Iris pigment epithelial cell (primary cell): ENCODE measurements at regions not wholly inside any gene's neighbourhood (a gene's known extent, or its start where the extent isn't known, plus 50 kb on each side); places are given as distances from the start of the nearest gene placed in this dataset.

Source experiments
- DNase-seq: peaks from one replicate; pipeline ENCODE4 v3.0.0-alpha.2; 2011; ENCODE audit warnings: low read depth

DNA sequence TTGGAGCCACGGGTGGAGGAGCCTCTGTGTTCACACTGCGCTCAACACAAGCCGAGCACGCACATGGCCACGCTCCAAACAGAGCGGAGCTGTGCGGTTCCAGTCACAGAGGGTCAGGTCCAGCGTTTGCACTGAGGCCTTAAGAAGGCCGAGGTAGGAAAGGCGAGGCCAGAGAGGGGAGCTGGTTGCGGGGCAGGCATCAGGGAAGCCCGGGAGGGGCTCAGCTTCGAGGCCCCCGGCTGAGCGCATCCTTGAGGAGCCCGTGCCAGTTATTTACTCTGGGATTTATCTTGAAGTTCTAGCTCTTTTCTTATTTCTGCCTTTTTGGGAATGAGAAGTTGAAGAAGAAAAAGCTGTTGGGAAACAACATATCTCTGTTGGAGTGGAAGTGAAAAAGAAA is 140.8 kb downstream of the IRX1 start:
- no peak for DNase-seq

DNA sequence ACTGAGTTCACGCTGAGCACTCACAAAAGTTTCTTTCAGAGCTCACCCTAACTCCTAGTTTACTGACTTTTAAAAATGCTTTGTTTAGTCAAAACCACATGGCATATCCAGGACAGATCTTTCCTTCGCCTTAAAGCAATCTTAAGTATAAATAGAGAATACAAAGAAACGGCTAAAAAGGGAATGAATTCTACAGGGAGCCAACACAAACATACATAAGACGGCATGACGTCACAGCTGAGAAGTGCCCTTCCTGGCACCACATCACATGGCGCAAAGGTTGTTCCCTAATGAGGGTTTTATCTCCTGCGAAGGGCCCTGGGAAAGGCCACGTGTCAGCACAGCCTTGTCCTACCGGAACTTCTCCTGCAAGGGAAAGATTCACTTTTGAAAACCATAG is 141.3 kb downstream of the IRX1 start:
- DNase-seq: no peak

DNA sequence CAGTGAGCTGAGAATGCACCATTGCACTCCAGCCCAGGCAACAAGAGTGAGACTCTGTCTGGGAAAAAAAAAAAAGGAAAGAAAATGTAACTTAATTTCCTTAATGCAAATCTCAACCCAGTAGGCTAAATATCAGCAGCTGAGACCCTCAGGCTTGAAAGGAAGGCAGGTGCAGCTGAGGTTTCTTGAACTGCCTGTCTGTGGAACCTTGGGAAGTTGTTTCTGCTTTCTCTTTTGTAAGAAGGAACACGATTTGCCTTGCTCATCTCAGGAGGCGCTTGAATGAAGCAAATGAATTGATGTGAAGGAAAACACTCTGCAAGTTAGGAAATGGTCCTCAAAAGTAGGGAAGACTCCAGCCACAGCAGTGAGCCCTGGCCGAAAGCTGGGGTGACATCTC is 143.3 kb downstream of the IRX1 start:
- DNase-seq: no peak

DNA sequence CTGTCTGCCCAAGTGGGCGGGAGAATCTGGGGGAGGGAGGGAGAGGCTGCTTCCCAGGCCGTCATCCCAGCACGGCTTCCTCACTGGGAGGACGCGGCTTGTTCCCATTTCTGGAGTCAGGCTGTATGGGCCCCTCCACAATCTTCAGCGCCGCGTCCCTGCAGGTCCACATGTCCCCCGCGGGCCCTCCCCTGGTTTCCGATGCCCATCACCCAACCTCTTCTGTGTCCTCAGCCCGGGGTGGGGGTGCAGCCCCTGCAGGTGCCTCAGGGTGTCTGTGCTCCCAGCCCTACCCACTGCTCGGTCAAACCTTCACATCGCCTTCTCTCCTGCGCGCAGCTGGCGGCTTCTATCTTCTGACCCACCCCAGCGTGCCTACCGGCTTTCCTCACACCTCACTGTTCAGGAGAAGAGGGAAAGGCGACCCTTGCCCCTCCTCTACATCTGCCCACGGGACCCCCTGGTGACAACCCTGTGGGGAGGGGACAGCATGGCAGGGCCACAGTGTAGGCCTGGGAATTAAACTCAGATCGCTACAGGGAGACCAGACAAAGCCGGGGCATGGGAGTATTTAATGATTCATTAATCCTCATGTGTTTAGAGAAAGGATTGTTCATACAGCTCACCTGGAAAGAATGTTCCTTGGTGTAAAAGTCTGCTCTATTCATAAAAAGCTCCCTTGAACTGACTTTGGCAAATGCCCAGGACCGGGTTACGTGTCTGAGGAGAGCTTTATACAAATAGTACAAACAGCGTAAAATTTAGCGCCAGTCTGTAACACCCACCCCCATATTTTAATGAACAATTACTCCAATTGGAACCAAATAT is 145.1 kb downstream of the IRX1 start:
- no peak for DNase-seq

DNA sequence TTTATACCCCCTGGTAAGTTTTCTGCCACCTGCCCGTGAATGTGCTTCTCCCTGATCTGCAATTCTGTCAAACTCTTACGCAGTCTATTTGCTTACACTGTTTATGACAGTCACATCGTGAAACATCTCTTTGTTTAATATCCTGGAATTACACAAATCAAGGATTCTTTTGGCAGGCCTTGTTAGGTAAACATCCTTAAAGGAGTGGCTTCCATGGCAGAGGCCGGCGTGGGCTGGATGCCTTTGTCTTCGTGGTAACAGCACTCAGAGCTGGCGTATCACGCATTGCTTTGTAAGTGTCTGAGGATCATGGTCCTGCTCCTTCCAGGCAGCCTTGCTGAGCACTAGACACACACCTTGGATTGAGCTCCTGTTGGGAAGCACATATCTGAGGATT is 145.7 kb downstream of the IRX1 start:
- DNase-seq: no peak

DNA sequence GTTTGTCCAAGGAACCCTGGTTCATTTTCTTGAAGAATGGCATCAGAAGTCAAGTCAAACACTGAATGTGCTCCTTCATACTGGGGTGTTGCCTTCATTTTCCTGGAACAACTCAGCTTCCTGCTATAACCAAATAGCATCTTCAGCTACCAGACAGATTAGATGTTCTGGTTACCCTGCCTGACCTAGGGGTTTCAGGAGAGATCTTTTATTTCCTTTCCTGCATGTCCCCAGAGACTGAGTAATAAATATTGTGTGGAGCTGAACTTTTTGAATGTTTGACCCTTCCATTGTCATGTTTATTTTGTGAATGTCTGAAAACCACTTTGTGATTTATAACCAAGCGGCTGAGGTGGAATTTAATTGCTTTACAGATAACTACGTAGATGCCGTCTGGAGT is 147.1 kb downstream of the IRX1 start:
- no peak for DNase-seq

DNA sequence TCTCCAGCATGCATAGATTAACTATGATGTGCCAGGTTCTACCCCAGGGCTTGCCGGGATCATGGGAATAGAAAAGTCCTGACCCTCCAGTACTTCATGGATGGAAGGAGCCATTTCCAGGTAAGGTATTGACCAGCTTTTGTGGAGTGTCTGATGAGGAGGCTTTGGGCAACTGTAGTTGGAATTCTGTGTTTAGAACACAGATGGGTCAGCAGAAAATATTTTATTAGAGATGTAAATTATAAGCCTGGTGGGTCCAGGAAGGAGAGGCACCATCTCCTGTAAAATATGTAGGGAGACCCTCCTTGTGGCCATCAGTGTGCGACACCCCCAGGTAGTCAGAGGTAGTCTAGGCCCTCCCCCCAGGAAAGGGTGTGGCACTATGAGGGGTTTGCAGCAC is 156.2 kb downstream of the IRX1 start:
- DNase-seq: no peak

DNA sequence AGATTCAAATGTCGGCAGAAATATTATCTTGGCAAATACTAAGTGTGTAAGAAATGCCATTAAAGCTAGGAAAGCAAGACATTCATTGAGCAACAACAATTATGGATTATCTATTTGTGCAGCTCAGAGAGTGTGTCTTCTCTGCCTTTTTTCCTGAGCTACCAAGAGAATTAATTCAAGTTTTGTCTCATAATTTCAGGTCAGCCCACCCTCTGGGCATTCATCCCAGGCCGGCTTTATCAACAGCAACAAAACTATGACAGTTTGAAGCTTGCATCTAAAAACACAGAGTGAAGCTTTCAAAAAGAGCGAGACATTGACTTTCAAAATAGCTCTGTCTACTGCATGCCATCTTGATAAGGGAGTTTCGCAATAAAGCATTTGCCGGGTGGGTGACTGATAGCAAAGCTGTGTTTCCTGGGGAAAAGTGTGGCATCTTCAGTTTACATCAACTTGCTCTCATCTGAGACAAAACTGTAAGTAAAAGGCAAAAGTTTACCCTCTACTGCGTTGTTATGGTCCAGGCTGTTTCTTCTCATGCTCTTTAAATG is 182.4 kb downstream of the IRX1 start:
- DNase-seq: no peak

DNA sequence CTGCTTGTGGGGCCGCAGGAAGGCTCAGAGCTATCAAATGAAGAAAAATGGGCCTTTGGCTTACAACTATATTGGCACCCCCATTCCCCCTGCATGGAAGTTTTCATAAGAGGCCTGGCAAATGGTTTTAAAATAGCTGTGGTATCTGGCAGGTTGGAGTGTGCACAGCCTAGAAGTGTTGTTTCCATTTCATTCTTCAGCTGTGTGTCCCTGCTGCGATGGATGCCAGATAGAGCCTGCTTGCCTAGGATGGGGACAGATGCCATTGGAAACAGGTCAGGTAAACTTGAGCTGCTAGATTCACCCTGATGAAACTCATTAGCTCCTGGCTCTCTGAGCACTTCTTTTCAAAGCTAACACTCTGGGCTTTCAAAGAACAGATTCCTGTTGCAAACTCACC is 183.3 kb downstream of the IRX1 start:
- DNase-seq: no peak

DNA sequence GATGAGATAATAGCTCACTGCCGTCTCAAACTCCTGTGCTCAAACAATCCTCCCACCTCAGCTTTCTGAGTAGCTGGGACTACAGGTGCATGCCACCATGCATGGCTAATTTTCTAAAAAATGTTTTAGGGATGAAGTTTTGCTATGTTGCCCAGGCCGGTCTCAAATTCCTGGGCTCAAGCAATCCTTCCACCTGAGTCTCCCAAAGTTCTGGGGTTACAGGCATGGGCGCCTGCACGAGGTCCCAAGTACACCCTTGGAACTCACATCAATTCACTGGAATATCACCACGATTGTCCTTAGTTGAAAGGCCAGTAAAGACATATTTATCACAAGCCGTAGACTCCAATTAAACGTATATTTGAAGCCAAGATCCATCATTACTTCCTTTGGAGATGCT is 184.6 kb downstream of the IRX1 start:
- DNase-seq: no peak

DNA sequence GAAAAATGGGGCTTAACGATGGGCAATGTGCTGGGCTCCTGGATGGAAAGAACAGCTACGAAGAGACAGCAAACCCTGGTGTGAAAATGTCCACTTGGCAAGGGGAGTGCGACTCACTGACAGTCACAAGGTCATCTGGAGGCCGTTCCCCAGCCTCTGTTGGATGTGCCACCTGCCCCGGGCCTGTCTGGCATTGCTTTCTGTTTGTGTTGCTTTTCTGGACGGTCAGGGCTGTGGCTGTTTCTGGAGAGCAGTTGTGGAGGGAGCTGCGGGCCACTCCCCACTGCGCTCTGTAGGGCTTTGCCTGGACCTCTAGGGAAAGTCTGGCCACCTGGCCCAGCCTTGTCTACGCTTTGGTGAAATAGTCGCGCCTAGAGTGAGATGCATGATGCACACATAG is 185.3 kb downstream of the IRX1 start:
- DNase-seq: no peak

DNA sequence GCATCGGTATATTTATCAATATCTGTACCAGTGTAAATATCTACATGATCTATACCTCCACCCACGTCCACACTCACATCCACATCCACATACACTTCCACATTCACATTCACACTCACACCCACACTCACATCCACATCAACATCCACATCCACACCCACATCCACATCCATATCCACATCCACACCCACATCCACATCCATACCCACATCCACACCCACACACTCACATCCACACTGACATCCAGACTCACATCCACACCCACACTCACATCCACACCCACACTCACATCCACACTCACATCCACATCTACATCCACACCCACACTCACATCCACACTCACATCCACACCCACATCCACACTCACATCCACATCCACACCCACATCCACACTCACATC is 189.2 kb downstream of the IRX1 start:
- no peak for DNase-seq

DNA sequence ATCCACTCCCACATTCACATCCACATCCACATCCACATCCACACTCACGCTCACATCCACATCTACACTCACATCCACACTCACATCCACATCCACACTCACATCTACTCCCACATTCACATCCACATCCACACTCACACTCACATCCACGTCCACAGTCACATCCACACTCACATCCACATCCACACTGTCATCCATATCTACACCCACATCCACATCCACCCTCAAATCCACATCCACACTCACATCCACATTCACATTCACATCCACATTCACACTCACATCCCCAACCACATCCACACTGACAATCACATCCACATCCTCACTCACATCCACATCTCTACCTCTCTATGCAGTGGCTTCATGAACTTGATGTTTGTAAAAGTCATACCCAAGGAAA is 190.5 kb downstream of the IRX1 start:
- no peak for DNase-seq

DNA sequence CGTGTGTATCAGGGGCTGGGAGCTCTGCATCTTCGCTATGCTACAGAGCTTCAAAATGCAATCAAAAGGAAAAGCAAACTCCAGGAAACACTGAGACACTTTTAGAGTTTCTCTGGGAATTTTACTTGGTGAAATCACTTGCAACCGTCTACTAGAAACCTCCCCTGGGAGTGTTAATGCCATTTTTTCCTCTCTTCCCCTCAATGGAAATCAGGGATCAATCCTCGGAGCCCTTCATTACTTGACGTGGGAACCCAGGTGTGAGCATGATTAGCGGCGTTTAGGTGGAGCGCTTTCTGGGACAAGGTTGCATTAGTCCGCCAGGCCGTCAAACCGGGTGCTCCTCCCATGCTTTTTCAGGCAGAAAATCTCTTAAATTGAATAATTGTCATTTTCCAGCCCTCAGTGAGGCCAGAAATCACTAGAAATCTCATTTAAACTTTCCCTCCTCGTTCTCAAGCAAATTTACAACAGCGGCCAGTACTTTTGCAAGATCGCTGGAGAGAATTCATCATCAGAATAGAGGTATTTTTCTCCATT is 191.3 kb downstream of the IRX1 start:
- DNase-seq: no peak

DNA sequence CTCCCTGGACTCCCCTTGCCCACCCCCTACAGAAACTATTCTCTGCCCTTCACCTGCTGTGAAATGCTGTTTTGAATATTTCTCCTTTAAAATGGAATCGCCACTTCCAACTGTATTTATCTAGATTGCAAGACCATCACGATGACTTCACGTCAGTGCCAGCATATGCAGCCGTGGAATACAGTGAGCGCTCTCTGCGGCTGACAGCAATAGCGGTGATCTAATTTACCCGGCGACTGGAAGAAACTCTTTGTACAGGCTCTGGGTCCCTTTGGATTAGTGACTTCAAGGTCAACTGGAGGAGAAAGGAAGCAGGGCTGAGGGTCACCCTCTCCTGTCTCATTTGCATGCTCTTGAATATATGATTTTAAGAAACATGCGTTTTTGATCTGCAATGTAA is 192.0 kb downstream of the IRX1 start:
- DNase-seq: no peak

DNA sequence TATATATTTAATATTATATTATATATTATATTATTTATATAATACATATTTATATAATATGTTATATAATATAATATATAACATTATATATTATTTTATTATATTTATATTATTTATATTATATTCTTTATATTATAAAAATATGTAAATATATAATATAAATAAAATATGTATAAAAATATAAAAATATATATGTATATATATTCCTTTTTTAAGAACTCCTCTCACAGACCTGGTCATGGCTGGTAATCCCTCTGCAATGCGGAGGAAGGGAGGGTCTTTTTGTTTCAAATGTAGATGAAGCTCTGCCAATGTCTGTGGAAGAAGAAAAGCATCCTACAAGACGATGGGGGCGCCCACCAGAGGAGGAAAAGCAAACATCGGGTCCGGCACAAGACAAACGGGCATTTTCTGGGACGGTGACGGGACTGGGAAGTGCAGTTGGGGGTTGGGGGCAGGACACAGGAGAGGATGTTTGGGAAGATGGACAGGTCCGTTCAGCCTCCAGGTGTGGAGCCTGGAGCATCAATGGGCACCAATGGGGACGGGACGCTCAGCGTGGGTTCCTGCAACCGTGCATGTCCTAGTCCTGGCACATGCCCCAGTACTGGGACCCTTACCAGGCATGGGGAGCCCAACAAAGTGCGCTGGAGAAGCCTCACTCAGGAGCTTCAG is 194.0 kb downstream of the IRX1 start:
- no peak for DNase-seq

DNA sequence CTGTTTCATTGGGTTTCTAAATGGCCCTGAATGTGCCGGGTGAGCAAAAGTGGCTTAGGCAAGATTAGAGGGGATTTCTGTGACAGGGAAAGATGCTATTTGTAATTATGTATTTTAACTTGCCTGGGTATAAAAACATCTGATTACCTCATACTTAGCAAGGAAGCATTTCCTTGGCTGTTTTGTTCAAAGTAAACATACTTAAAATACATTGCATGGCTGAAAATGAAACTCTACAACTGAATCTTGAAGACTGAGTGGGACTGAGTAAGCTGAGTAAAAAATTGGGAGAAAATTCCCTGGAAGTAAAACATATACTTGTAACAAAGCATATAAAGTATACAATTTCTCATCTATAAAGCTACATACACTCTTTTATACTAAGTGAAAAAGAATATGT is 197.5 kb downstream of the IRX1 start:
- no peak for DNase-seq

DNA sequence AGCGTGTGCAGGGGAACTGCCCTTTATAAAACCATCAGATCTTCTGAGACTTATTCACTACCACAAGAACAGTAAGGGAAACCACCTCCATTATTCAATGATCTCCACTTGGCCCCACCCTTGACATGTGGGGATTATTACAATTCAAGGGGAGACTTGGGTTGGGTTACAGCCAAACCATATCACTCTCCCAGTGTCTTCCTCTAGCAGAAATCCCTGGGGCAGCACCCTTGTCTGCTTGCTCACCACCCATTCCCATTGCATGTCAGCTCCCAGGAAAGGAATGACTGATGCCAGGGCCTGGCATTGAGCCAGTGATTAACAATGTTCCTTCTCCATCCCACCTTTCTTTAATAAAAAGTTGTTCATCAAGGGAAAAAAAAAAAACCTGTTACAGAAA is 199.0 kb downstream of the IRX1 start:
- DNase-seq: no peak

DNA sequence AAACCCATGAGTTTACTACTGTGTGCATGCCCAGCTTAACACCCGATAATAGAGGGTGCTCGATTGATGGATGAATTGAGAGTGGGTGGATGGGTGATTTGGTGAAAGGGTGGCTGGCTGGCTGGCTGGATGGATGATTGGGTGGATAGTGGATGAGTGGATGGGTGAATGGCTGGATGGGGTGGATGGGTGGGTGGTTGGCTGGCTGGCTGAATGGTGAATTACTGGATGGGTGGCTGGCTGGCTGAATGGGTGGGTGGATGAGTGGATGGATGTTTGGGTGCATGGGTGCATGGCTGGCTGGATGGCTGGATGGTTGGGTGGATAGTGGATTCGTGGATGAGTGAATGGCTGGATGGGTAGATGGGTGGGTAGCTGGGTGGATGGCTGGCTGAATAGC is 201.1 kb downstream of the IRX1 start:
- DNase-seq: no peak

DNA sequence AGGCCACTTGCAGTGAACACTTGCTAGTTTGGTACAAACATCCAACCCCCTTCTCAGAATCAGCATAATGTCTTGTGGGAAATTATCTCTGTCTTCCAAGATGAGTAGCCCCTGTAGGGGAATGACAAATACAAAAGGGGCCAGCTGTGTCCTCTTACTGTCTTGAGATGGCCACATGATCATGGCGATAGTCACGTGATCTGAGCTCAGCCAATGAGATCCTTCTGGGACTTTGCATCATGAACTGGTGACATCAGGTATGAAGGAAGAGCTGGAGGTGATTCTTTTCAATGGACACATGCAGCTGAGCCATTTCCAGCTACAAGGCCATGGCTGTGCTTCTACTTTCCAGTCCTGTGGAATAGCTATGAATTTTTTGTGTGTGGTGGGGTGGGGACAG is 206.3 kb downstream of the IRX1 start:
- DNase-seq: no peak

DNA sequence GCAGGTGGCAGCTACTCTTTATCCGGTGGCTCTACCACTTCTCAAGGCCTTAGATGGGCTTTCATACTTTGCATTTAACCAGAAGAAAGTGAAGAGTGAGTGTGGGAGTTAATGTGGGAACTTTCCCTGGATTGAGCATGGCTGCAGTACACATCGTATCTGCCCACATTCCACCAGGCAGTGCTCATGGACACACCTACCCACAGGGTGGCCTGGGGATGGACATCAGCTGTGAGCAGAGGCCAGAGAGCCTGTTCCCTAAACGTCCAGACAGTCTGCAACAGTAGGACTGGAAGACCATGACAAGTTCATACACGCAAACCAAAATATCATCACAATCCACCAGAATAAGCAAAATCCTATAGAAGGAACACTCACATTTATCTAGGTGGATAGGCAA is 213.8 kb downstream of the IRX1 start:
- no peak for DNase-seq

DNA sequence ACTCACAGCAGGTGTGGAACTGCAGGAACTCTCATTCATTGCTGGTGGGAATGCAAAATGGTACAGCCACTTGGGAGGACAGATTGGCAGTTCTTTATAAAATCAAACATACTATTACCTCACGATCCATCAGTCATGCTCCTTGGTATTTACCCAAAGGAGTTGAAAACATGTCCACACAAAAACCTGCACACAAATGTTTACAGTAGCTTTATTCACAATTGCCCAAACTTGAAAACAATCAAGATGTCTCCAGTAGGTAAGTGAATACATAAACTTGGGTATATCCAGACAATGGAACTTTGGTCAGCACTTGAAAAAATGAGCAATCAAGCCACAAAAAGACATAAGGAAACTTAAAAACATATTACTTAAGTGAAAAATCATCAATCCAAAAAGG is 215.5 kb downstream of the IRX1 start:
- DNase-seq: no peak

DNA sequence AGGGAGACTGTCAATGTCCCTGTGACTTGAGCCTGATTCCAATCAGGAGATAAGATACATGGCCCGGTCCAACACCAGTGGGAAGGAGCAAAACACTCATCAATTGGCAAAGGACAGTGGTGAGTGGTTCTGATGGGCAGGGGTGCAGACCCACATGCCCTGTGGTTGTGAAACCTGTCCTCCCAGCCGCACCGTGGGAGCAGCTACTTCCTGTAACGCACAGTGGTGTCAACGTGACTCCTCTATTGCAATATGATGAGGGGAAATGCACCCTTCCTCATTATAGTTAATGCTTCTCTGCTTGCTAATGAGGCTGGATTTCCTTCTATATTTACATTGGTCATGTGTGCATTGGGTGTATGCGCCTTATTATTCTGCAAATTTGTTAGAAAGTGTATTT is 223.0 kb downstream of the IRX1 start:
- no peak for DNase-seq
